Peyer's patch (tissue), 4 donors: ENCODE measurements at regions not wholly inside any gene's neighbourhood (a gene's known extent, or its start where the extent isn't known, plus 50 kb on each side); places are given as distances from the start of the nearest gene placed in this dataset.

Source experiments
- POLR2A ChIP-seq, 2 donors: fragments of 450-650 bp; IDR thresholded peaks; one replicate each; pipeline ENCODE4 v1.5.1; 2017; ENCODE audit warnings: antibody characterized with exemption in 2 of 2, mild to moderate bottlenecking in 2 of 2, moderate library complexity in 2 of 2
- TF ChIP-seq, protein P1 (sequence below), 6 experiments: fragments of 450-650 bp in 4 of 6; fragments of 200-600 bp in 2 of 6; sonication (generic) in 1 of 6; IDR thresholded peaks; one replicate each; pipeline ENCODE4 v1.5.1; 2017 to 2019; ENCODE audit warnings: antibody characterized with exemption in 6 of 6, mild to moderate bottlenecking in 3 of 6, moderate library complexity in 1 of 6

DNA sequence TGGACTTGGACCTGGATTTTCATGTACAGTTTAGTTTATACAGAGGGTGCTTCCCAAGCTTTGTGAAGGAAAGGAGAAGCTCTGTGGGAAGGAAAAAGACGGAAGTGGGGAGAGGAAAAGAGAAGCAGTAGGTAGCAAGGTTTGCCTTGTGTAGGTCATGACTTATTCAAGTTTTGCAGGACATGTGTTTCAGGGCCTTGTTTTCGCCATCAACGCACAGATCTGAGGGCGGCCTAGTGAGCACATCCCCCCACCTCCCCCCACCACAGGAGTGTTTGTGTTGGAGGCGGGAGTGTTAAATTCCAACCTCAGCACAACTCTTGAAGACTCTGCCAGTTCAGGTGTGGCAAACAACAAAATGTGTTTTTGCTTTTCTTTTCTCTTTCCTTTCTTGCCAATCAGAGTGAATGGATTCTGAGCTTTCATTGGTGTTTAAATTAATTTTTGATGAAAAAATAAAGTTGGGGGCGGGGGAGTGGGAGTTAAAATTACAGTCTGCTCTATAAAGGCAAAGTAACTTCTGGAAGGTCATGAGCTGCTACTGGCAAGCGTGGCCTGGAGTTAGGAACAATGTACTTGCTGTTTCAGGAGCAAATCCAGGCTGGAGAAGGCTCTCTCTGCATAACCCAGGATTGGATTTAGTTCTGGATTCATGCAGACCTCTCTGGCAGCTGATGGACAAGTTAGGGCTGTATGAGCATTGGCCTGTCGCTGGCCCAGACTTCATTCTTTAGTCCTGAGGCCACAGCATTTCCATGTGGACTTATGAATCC is 338.5 kb downstream of the CD83 start:
- TF ChIP-seq, protein P1, sequence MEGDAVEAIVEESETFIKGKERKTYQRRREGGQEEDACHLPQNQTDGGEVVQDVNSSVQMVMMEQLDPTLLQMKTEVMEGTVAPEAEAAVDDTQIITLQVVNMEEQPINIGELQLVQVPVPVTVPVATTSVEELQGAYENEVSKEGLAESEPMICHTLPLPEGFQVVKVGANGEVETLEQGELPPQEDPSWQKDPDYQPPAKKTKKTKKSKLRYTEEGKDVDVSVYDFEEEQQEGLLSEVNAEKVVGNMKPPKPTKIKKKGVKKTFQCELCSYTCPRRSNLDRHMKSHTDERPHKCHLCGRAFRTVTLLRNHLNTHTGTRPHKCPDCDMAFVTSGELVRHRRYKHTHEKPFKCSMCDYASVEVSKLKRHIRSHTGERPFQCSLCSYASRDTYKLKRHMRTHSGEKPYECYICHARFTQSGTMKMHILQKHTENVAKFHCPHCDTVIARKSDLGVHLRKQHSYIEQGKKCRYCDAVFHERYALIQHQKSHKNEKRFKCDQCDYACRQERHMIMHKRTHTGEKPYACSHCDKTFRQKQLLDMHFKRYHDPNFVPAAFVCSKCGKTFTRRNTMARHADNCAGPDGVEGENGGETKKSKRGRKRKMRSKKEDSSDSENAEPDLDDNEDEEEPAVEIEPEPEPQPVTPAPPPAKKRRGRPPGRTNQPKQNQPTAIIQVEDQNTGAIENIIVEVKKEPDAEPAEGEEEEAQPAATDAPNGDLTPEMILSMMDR (IDR thresholded peaks at IDR 0.05) = no peak
- no peak for TF ChIP-seq POLR2A (IDR thresholded peaks at IDR 0.05)
